ENCODE measurements at regions not wholly inside any gene's neighbourhood (a gene's known extent, or its start where the extent isn't known, plus 50 kb on each side); places are given as distances from the start of the nearest gene placed in this dataset.
"Not testable (repeated sequence)": the region's sequence is repeated elsewhere in the genome, so short reads cannot be mapped to it uniquely, and the experiment has no call there.

DNA sequence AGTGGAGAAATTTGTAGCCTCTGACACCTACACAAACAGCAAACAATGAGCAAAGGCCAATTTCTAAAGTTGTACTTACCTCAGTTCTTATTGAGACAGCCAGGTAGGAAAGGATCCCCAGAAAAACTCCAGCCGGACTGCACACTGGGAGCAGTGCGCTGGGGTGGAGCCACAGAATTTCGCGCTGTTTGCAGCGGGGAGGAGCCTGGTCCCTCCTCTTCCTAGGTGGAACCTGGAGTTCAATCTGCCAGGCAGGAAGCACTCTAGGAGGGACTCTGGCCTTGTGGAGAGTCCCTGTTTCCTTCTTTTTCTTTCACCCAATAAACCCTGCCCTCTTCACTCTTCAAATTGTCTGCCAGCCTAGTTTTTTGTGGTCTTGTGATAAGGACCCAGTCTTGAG is 259.9 kb downstream of the ZFY start:
- H3K27ac Mint-ChIP-seq; H3K4me1 Mint-ChIP-seq (ENCODE audit: low read depth); H3K9me3 Mint-ChIP-seq; intact Hi-C loops (cut with micrococcal nuclease); H3K4me3 Mint-ChIP-seq; CTCF ChIA-PET; DNase-seq; H3K36me3 Mint-ChIP-seq (ENCODE audit: low read depth); H3K27me3 Mint-ChIP-seq (ENCODE audit: low read depth): not testable (repeated sequence)

DNA sequence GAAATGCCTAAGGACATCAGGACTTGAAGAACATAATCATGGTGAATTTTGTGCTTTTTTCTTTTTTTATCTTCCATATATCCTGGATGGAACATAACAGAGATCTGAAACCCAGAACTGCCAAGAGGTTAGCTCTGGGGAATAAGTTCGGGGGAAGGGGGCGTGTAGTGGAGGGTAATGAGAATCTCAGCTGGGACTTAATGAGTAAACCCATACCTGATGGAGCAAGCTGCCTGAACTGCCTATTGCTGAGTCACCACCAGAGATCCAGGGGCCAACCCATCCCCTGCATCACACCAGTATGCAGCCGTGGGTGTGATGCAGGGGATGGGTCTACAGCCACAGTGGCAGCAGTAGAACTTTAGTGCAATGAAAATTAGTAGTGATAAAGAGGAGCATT is 267.1 kb downstream of the ZFY start:
- H3K27me3 Mint-ChIP-seq (ENCODE audit: low read depth); H3K4me1 Mint-ChIP-seq (ENCODE audit: low read depth); DNase-seq; intact Hi-C loops (cut with micrococcal nuclease); CTCF ChIA-PET; H3K9me3 Mint-ChIP-seq; H3K4me3 Mint-ChIP-seq; H3K36me3 Mint-ChIP-seq (ENCODE audit: low read depth); H3K27ac Mint-ChIP-seq: not testable (repeated sequence)

- CTCF ChIA-PET; H3K27ac Mint-ChIP-seq; H3K9me3 Mint-ChIP-seq; H3K27me3 Mint-ChIP-seq (ENCODE audit: low read depth); DNase-seq; H3K4me1 Mint-ChIP-seq (ENCODE audit: low read depth); intact Hi-C loops (cut with micrococcal nuclease); H3K4me3 Mint-ChIP-seq; H3K36me3 Mint-ChIP-seq (ENCODE audit: low read depth): not testable (repeated sequence)
Measured at GRCh38 chrY:3206733-3207132, 271.6 kb downstream of the ZFY start.

DNA sequence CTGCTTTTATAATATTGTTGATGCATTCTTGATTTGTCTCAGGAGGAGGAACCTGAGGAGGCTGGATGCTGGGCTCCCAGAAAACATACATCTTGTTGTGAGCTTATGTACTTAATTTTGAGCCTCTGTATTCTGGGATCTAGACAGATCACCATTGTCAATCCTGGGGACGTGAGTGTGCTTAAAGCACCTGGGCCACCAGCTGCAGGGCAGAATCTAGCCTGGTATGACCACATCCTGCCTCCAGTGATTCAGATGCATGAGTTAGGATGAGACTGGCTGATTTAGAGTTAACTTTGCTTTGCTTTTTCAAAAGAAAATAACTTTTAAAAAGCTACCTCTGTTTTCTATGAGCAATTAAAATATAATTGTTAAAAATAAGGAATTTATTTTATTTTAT is 278.0 kb downstream of the ZFY start:
- H3K4me3 Mint-ChIP-seq; CTCF ChIA-PET; DNase-seq; H3K4me1 Mint-ChIP-seq (ENCODE audit: low read depth); intact Hi-C loops (cut with micrococcal nuclease); H3K27me3 Mint-ChIP-seq (ENCODE audit: low read depth); H3K27ac Mint-ChIP-seq; H3K9me3 Mint-ChIP-seq; H3K36me3 Mint-ChIP-seq (ENCODE audit: low read depth): not testable (repeated sequence)

DNA sequence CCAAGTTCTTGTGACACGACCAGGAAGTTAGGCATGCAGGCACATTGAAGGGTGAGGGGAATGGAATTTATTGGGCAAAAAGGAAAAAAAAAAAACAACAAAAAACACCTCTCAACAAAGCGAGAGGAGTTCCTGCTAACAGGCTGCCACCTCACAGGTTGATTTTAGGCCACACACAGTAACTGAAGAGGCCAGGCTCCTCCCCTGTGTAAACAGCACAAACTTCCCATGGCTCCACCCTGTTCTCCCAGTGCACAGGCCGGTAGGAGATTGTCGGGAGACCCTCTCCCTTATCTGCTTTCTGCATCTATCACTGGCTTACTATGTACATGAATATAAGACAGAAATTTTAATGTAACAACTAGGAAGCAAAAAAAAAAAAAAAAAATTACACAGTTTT is 283.0 kb downstream of the ZFY start:
- H3K27ac Mint-ChIP-seq; H3K4me1 Mint-ChIP-seq (ENCODE audit: low read depth); intact Hi-C loops (cut with micrococcal nuclease); H3K4me3 Mint-ChIP-seq; H3K9me3 Mint-ChIP-seq; H3K36me3 Mint-ChIP-seq (ENCODE audit: low read depth); H3K27me3 Mint-ChIP-seq (ENCODE audit: low read depth); DNase-seq; CTCF ChIA-PET: not testable (repeated sequence)

- CTCF ChIA-PET; H3K9me3 Mint-ChIP-seq; H3K4me1 Mint-ChIP-seq (ENCODE audit: low read depth); H3K27me3 Mint-ChIP-seq (ENCODE audit: low read depth); intact Hi-C loops (cut with micrococcal nuclease); H3K27ac Mint-ChIP-seq; H3K36me3 Mint-ChIP-seq (ENCODE audit: low read depth); DNase-seq; H3K4me3 Mint-ChIP-seq: not testable (repeated sequence)
Measured at GRCh38 chrY:3218559-3218958, 283.4 kb downstream of the ZFY start.

DNA sequence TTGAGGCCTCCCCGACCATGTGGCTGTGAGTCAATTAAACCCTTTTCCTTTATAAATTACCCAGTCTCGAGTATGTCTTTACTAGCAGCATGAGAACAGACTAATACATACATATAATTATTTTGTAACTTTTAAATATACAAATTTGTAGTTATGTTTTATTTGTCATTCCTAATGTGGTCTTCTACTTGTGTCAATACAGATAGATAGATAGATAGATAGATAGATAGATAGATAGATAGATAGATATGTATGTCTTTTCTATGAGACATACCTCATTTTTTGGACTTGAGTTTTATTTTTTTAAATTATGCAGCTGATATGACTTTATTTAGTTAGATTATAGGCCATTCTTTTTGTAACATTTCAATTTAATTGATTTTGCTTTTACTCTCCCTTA is 316.0 kb upstream of the TGIF2LY start:
- H3K9me3 Mint-ChIP-seq; H3K36me3 Mint-ChIP-seq (ENCODE audit: low read depth): not testable (repeated sequence)

DNA sequence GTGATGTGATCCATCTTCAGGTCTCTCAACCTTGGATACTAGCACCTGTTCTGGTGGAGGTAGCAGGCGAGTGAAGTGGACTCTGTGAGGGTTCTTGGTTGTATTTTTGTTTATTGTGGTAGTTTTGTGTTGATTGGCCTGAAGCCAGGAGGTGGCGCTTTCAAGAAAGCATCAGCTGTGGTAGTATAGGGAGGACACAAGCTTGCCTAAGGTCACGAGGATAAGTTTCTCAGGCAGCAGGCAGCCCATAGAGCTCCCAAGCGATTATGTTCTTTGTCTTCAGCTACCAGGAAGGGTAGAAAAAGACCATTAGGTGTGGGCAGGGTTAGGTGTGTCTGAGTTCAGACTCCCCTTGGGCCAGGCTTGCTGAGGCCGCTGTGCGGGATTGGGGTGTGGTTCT is 290.8 kb upstream of the TGIF2LY start:
- H3K27ac Mint-ChIP-seq; H3K9me3 Mint-ChIP-seq; CTCF ChIA-PET; H3K27me3 Mint-ChIP-seq (ENCODE audit: low read depth); H3K4me3 Mint-ChIP-seq; intact Hi-C loops (cut with micrococcal nuclease); H3K36me3 Mint-ChIP-seq (ENCODE audit: low read depth); H3K4me1 Mint-ChIP-seq (ENCODE audit: low read depth); DNase-seq: not testable (repeated sequence)

More for the DNA sequence above, 316.0 kb upstream of the TGIF2LY start:
- H3K4me3 Mint-ChIP-seq; DNase-seq; intact Hi-C loops (cut with micrococcal nuclease); H3K4me1 Mint-ChIP-seq (ENCODE audit: low read depth); H3K27me3 Mint-ChIP-seq (ENCODE audit: low read depth); H3K27ac Mint-ChIP-seq; CTCF ChIA-PET: not testable (repeated sequence)

DNA sequence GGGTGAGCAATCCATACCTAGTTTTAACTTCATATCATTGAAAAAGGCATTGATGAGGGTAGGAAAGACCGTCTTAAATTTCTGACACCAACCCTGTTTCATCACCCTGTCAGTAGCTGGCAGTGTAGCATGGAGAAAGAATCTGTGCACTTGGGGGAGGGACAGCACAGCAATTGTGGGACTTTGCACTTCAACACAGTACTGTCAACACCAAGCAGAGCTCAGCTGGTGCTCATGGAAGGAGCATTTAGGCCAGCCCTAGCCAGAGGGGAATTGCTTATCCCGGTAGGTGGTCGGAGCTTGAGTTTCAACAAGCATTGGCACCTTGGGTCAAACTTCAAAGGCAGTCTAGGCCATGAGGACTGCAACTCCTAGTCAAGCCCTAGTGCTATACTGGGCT is 281.6 kb upstream of the TGIF2LY start:
- CTCF ChIA-PET; intact Hi-C loops (cut with micrococcal nuclease); H3K27me3 Mint-ChIP-seq (ENCODE audit: low read depth); H3K9me3 Mint-ChIP-seq; H3K4me1 Mint-ChIP-seq (ENCODE audit: low read depth); H3K4me3 Mint-ChIP-seq; H3K27ac Mint-ChIP-seq; DNase-seq; H3K36me3 Mint-ChIP-seq (ENCODE audit: low read depth): not testable (repeated sequence)

DNA sequence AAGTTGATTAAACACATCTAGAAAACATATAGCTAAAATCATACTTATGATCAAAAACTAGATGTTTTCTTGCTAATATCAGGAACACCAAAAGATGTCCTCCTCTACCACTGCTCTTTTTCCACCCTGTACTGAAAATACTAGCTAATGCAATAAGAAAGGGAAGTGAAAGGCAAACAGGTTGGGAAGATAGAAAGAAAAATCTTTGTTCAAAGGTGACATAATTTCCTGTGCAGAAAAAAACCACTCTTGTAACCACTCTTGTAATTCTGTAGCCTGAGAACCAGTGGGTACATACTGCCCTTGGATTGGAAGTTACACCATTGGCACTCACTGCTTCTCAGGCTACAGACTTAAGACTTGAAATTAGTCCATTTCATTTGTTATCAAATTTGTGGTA is 258.9 kb upstream of the TGIF2LY start:
- H3K4me3 Mint-ChIP-seq; DNase-seq; H3K9me3 Mint-ChIP-seq; intact Hi-C loops (cut with micrococcal nuclease); H3K4me1 Mint-ChIP-seq (ENCODE audit: low read depth); H3K27ac Mint-ChIP-seq; H3K27me3 Mint-ChIP-seq (ENCODE audit: low read depth); H3K36me3 Mint-ChIP-seq (ENCODE audit: low read depth); CTCF ChIA-PET: not testable (repeated sequence)

DNA sequence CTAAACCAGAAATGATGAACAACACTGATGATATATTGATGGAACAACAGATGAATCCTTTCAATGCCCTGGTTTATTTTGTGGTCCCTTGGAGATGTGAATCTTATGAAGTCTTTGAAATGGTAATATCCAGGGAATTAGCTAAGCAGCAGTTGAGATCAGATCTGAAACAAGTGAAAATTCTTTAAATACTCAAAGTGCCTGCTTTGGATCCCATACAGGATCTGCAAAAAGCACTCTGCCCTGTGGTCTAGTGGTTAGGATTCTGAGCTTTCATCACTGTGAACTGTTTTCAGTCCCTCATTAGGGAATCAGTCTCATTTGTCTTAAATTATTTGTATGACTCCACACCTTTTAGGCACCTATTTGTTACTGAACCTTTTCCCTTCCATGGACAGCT is 211.3 kb upstream of the TGIF2LY start:
- DNase-seq; H3K27me3 Mint-ChIP-seq (ENCODE audit: low read depth); H3K4me3 Mint-ChIP-seq; intact Hi-C loops (cut with micrococcal nuclease); H3K4me1 Mint-ChIP-seq (ENCODE audit: low read depth); H3K27ac Mint-ChIP-seq; H3K36me3 Mint-ChIP-seq (ENCODE audit: low read depth); H3K9me3 Mint-ChIP-seq; CTCF ChIA-PET: not testable (repeated sequence)

DNA sequence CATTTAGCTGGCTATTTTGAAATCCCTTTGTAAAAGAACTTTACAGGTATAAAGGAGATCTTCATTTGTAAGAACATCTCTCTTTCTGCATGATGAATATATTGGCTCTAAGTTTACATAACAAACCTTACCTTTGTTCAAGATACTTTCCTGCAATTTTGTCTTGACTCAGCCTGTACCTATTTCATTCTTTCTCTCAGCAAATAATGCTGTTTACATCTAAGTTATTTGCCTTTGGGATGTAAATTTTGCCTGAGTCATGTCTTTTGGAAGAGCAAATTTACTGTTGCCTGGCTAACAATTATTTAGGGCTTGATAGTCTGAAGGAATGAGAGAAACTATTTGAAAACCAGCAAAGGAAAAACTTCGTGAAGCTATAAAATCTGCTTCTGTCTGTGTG is 210.4 kb upstream of the TGIF2LY start:
- H3K4me3 Mint-ChIP-seq; H3K4me1 Mint-ChIP-seq (ENCODE audit: low read depth); CTCF ChIA-PET; H3K27me3 Mint-ChIP-seq (ENCODE audit: low read depth); H3K36me3 Mint-ChIP-seq (ENCODE audit: low read depth); intact Hi-C loops (cut with micrococcal nuclease); H3K27ac Mint-ChIP-seq; DNase-seq; H3K9me3 Mint-ChIP-seq: not testable (repeated sequence)

GRCh38 chrY:3391508-3391907 is 187.4 kb upstream of the TGIF2LY start:
- H3K4me1 Mint-ChIP-seq (ENCODE audit: low read depth); H3K9me3 Mint-ChIP-seq; H3K36me3 Mint-ChIP-seq (ENCODE audit: low read depth); H3K4me3 Mint-ChIP-seq; H3K27me3 Mint-ChIP-seq (ENCODE audit: low read depth); H3K27ac Mint-ChIP-seq; intact Hi-C loops (cut with micrococcal nuclease); CTCF ChIA-PET; DNase-seq: not testable (repeated sequence)

DNA sequence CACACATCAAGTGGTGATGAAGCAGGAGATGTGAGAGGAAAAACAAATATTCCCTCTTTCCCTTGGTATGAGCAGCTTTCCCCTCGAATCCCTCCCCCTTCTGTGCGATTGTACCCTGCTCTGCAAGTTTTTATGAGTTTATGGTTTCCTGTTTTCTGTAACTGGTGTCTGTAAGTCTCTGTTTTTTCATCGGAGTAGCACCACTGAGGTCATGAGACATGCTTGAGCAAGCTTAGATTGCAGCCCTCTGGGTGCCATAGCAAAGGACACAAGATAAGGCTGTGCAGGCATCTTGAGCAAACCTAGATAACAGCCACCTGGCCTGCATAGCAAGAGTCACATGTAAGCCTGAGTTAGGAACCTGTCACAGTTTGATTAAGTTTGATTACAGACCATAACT is 174.6 kb upstream of the TGIF2LY start:
- intact Hi-C loops (cut with micrococcal nuclease); H3K9me3 Mint-ChIP-seq; H3K27me3 Mint-ChIP-seq (ENCODE audit: low read depth); H3K27ac Mint-ChIP-seq; DNase-seq; H3K4me3 Mint-ChIP-seq; CTCF ChIA-PET; H3K36me3 Mint-ChIP-seq (ENCODE audit: low read depth); H3K4me1 Mint-ChIP-seq (ENCODE audit: low read depth): not testable (repeated sequence)
